ENCODE measurements at regions not wholly inside any gene's neighbourhood (a gene's known extent, or its start where the extent isn't known, plus 50 kb on each side); places are given as distances from the start of the nearest gene placed in this dataset.

- no peak overlapping the region for H3K9ac ChIP-seq (ENCODE audit: low read length in 2 of 2)
- no peaks in the 10 kb centered on the region for H3K27me3 ChIP-seq (ENCODE audit: control insufficient read depth in 1 of 2, insufficient read depth in 2 of 2, low read length in 2 of 2)
- no peaks in the 10 kb centered on the region for H3K4me1 ChIP-seq (ENCODE audit: control insufficient read depth, insufficient read depth, low read length)
- H3K27ac ChIP-seq (ENCODE audit: low read length) = no peak overlapping the region
- H3K36me3 ChIP-seq (ENCODE audit: control insufficient read depth in 2 of 2, insufficient read depth in 2 of 2, low read length in 2 of 2) = no peaks in the 10 kb centered on the region
- H3K4me3 ChIP-seq (ENCODE audit: low read length in 2 of 2) = no peak overlapping the region
- peaks cover 0 to 13% of the 10 kb centered on the region in 2 donors for H3K9me3 ChIP-seq (ENCODE audit: control insufficient read depth in 2 of 2, low read length in 2 of 2)
Observed at GRCh38 chr2:121818546-121818945, 63.1 kb downstream of the TSN start.

- Histone ChIP-seq H3K4me3 (ENCODE audit: low read length in 2 of 2) (no peak overlapping the region), H3K27me3 (ENCODE audit: control insufficient read depth in 1 of 2, insufficient read depth in 2 of 2, low read length in 2 of 2) (no peaks in the 10 kb centered on the region), H3K27ac (ENCODE audit: low read length) (no peak overlapping the region), H3K36me3 (ENCODE audit: control insufficient read depth in 2 of 2, insufficient read depth in 2 of 2, low read length in 2 of 2) (no peaks in the 10 kb centered on the region), H3K9me3 (ENCODE audit: control insufficient read depth in 2 of 2, low read length in 2 of 2) (peaks cover 0 to 13% of the 10 kb centered on the region in 2 donors), H3K4me1 (ENCODE audit: control insufficient read depth, insufficient read depth, low read length) (no peaks in the 10 kb centered on the region), H3K9ac (ENCODE audit: low read length in 2 of 2) (no peak overlapping the region)
Observed at GRCh38 chr2:121819846-121820245, 64.4 kb downstream of the TSN start.

GRCh38 chr2:121821476-121822158, 66.2 kb downstream of the TSN start:
- Histone ChIP-seq H3K27ac (ENCODE audit: low read length) (no peak overlapping the region), H3K4me3 (ENCODE audit: low read length in 2 of 2) (no peak overlapping the region), H3K36me3 (ENCODE audit: control insufficient read depth in 2 of 2, insufficient read depth in 2 of 2, low read length in 2 of 2) (no peaks in the 10 kb centered on the region), H3K9me3 (ENCODE audit: control insufficient read depth in 2 of 2, low read length in 2 of 2) (peaks cover 0 to 13% of the 10 kb centered on the region in 2 donors), H3K4me1 (ENCODE audit: control insufficient read depth, insufficient read depth, low read length) (no peaks in the 10 kb centered on the region), H3K9ac (ENCODE audit: low read length in 2 of 2) (no peak overlapping the region), H3K27me3 (ENCODE audit: control insufficient read depth in 1 of 2, insufficient read depth in 2 of 2, low read length in 2 of 2) (no peaks in the 10 kb centered on the region)

- Histone ChIP-seq H3K27me3 (ENCODE audit: control insufficient read depth in 1 of 2, insufficient read depth in 2 of 2, low read length in 2 of 2) (no peaks in the 10 kb centered on the region), H3K4me1 (ENCODE audit: control insufficient read depth, insufficient read depth, low read length) (no peaks in the 10 kb centered on the region), H3K9ac (ENCODE audit: low read length in 2 of 2) (no peak overlapping the region), H3K36me3 (ENCODE audit: control insufficient read depth in 2 of 2, insufficient read depth in 2 of 2, low read length in 2 of 2) (no peaks in the 10 kb centered on the region), H3K4me3 (ENCODE audit: low read length in 2 of 2) (no peak overlapping the region), H3K27ac (ENCODE audit: low read length) (no peak overlapping the region), H3K9me3 (ENCODE audit: control insufficient read depth in 2 of 2, low read length in 2 of 2) (no peaks in the 10 kb centered on the region)
Observed at GRCh38 chr2:121824264-121824663, 68.8 kb downstream of the TSN start.

- no peaks in the 10 kb centered on the region for H3K36me3 ChIP-seq (ENCODE audit: control insufficient read depth in 2 of 2, insufficient read depth in 2 of 2, low read length in 2 of 2)
- no peaks in the 10 kb centered on the region for H3K4me1 ChIP-seq (ENCODE audit: control insufficient read depth, insufficient read depth, low read length)
- H3K27ac ChIP-seq (ENCODE audit: low read length) = no peak overlapping the region
- H3K27me3 ChIP-seq (ENCODE audit: control insufficient read depth in 1 of 2, insufficient read depth in 2 of 2, low read length in 2 of 2) = no peaks in the 10 kb centered on the region
- no peak overlapping the region for H3K4me3 ChIP-seq (ENCODE audit: low read length in 2 of 2)
- H3K9ac ChIP-seq (ENCODE audit: low read length in 2 of 2) = no peak overlapping the region
- H3K9me3 ChIP-seq (ENCODE audit: control insufficient read depth in 2 of 2, low read length in 2 of 2) = no peaks in the 10 kb centered on the region
Observed at GRCh38 chr2:121825003-121825950, 69.8 kb downstream of the TSN start.

GRCh38 chr2:121826036-121826435, 70.6 kb downstream of the TSN start:
- H3K4me3 ChIP-seq (ENCODE audit: low read length in 2 of 2) = no peak overlapping the region
- no peaks in the 10 kb centered on the region for H3K36me3 ChIP-seq (ENCODE audit: control insufficient read depth in 2 of 2, insufficient read depth in 2 of 2, low read length in 2 of 2)
- H3K9me3 ChIP-seq (ENCODE audit: control insufficient read depth in 2 of 2, low read length in 2 of 2) = no peaks in the 10 kb centered on the region
- H3K27me3 ChIP-seq (ENCODE audit: control insufficient read depth in 1 of 2, insufficient read depth in 2 of 2, low read length in 2 of 2) = no peaks in the 10 kb centered on the region
- H3K27ac ChIP-seq (ENCODE audit: low read length) = no peak overlapping the region
- no peaks in the 10 kb centered on the region for H3K4me1 ChIP-seq (ENCODE audit: control insufficient read depth, insufficient read depth, low read length)
- no peak overlapping the region for H3K9ac ChIP-seq (ENCODE audit: low read length in 2 of 2)

GRCh38 chr2:121828281-121828731, 72.9 kb downstream of the TSN start:
- Histone ChIP-seq H3K4me3 (ENCODE audit: low read length in 2 of 2) (no peak overlapping the region), H3K9me3 (ENCODE audit: control insufficient read depth in 2 of 2, low read length in 2 of 2) (no peaks in the 10 kb centered on the region), H3K36me3 (ENCODE audit: control insufficient read depth in 2 of 2, insufficient read depth in 2 of 2, low read length in 2 of 2) (no peaks in the 10 kb centered on the region), H3K27me3 (ENCODE audit: control insufficient read depth in 1 of 2, insufficient read depth in 2 of 2, low read length in 2 of 2) (no peaks in the 10 kb centered on the region), H3K27ac (ENCODE audit: low read length) (no peak overlapping the region), H3K9ac (ENCODE audit: low read length in 2 of 2) (peak overlapping the region in 1 of 2 donors; percentile 13), H3K4me1 (ENCODE audit: control insufficient read depth, insufficient read depth, low read length) (no peaks in the 10 kb centered on the region)

GRCh38 chr2:121830809-121831208, 75.4 kb downstream of the TSN start:
- Histone ChIP-seq H3K9me3 (ENCODE audit: control insufficient read depth in 2 of 2, low read length in 2 of 2) (no peaks in the 10 kb centered on the region), H3K27ac (ENCODE audit: low read length) (no peak overlapping the region), H3K27me3 (ENCODE audit: control insufficient read depth in 1 of 2, insufficient read depth in 2 of 2, low read length in 2 of 2) (no peaks in the 10 kb centered on the region), H3K4me1 (ENCODE audit: control insufficient read depth, insufficient read depth, low read length) (no peaks in the 10 kb centered on the region), H3K9ac (ENCODE audit: low read length in 2 of 2) (no peak overlapping the region), H3K36me3 (ENCODE audit: control insufficient read depth in 2 of 2, insufficient read depth in 2 of 2, low read length in 2 of 2) (no peaks in the 10 kb centered on the region), H3K4me3 (ENCODE audit: low read length in 2 of 2) (no peak overlapping the region)

- Histone ChIP-seq H3K9me3 (ENCODE audit: control insufficient read depth in 2 of 2, low read length in 2 of 2) (no peaks in the 10 kb centered on the region), H3K27ac (ENCODE audit: low read length) (no peak overlapping the region), H3K27me3 (ENCODE audit: control insufficient read depth in 1 of 2, insufficient read depth in 2 of 2, low read length in 2 of 2) (peaks cover 0 to 2% of the 10 kb centered on the region in 2 donors), H3K9ac (ENCODE audit: low read length in 2 of 2) (no peak overlapping the region), H3K4me3 (ENCODE audit: low read length in 2 of 2) (no peak overlapping the region), H3K4me1 (ENCODE audit: control insufficient read depth, insufficient read depth, low read length) (no peaks in the 10 kb centered on the region), H3K36me3 (ENCODE audit: control insufficient read depth in 2 of 2, insufficient read depth in 2 of 2, low read length in 2 of 2) (no peaks in the 10 kb centered on the region)
Observed at GRCh38 chr2:121831841-121832240, 76.4 kb downstream of the TSN start.

- Histone ChIP-seq H3K9ac (ENCODE audit: low read length in 2 of 2) (no peak overlapping the region), H3K27ac (ENCODE audit: low read length) (no peak overlapping the region)
Observed at GRCh38 chr2:121832412-121833357, 77.2 kb downstream of the TSN start.

More at GRCh38 chr2:121832412-121833357, 77.2 kb downstream of the TSN start:
- no peak overlapping the region for H3K4me3 ChIP-seq (ENCODE audit: low read length in 2 of 2)
- H3K4me1 ChIP-seq (ENCODE audit: control insufficient read depth, insufficient read depth, low read length) = no peaks in the 10 kb centered on the region
- H3K9me3 ChIP-seq (ENCODE audit: control insufficient read depth in 2 of 2, low read length in 2 of 2) = no peaks in the 10 kb centered on the region
- H3K27me3 ChIP-seq (ENCODE audit: control insufficient read depth in 1 of 2, insufficient read depth in 2 of 2, low read length in 2 of 2) = peaks cover 0 to 2% of the 10 kb centered on the region in 2 donors
- no peaks in the 10 kb centered on the region for H3K36me3 ChIP-seq (ENCODE audit: control insufficient read depth in 2 of 2, insufficient read depth in 2 of 2, low read length in 2 of 2)

Measured in stomach smooth muscle (tissue), 2 donors.